GM12878 (cell line): ENCODE measurements at regions not wholly inside any gene's neighbourhood (a gene's known extent, or its start where the extent isn't known, plus 50 kb on each side); places are given as distances from the start of the nearest gene placed in this dataset.

Source experiments
- CREM ChIP-seq: IDR thresholded peaks from 2 replicates; pipeline ENCODE4 v1.6.1; 2014; ENCODE audit warnings: antibody characterized with exemption, low read depth
- CTCF ChIP-seq, 3 experiments: IDR thresholded peaks in 2 of 3; conservative IDR thresholded peaks in 1 of 3; 2 replicates each; pipeline ENCODE4 v1.5.1; 2011; ENCODE audit warnings: low read depth in 3 of 3, low read length in 3 of 3, mild to moderate bottlenecking in 3 of 3, control low read depth in 2 of 3, moderate library complexity in 2 of 3, inconsistent platforms in 1 of 3, mixed read lengths in 1 of 3; ENCODE audit not compliant: control insufficient read depth in 2 of 3, insufficient read depth in 1 of 3; ENCODE audit errors: extremely low read depth in 1 of 3
- FOXK2 ChIP-seq: fragments of 450-650 bp; IDR thresholded peaks from 2 replicates; pipeline ENCODE4 v1.6.1; 2017; ENCODE audit warnings: mild to moderate bottlenecking, moderate library complexity
- MTA3 ChIP-seq: IDR thresholded peaks from 2 replicates; pipeline ENCODE4 v1.6.1; 2012; ENCODE audit warnings: low read length, inconsistent platforms, borderline replicate concordance
- POLR2A ChIP-seq: IDR thresholded peaks from 2 replicates; pipeline ENCODE4 v1.6.1; 2011; ENCODE audit warnings: low read depth, mild to moderate bottlenecking, low read length
- POLR2AphosphoS5 ChIP-seq: IDR thresholded peaks from 2 replicates; pipeline ENCODE4 v1.6.1; 2011; ENCODE audit warnings: mild to moderate bottlenecking, low read length, inconsistent platforms
- SREBF1 ChIP-seq: IDR thresholded peaks from 2 replicates; pipeline ENCODE4 v1.6.1; 2012; ENCODE audit warnings: mild to moderate bottlenecking, low read length
- SREBF2 ChIP-seq: IDR thresholded peaks from 2 replicates; pipeline ENCODE4 v1.6.1; 2012; ENCODE audit warnings: mild to moderate bottlenecking, low read length
- TAF1 ChIP-seq: IDR thresholded peaks from 2 replicates; pipeline ENCODE4 v1.6.1; 2011; ENCODE audit warnings: mild to moderate bottlenecking, low read depth, low read length, borderline replicate concordance
- TF ChIP-seq, protein P1 (sequence below): IDR thresholded peaks from 2 replicates; pipeline ENCODE4 v1.6.1; 2012; ENCODE audit warnings: low read depth, low read length, improper control_type of control experiment
- TF ChIP-seq, protein P2 (sequence below): IDR thresholded peaks from 2 replicates; pipeline ENCODE4 v1.6.1; 2011; ENCODE audit warnings: borderline replicate concordance, low read depth, mild to moderate bottlenecking, moderate library complexity, mixed read lengths, low read length; ENCODE audit not compliant: insufficient read depth; ENCODE audit errors: extremely low read length
- TF ChIP-seq, protein P3 (sequence below): fragments of 450-650 bp; IDR thresholded peaks from 2 replicates; pipeline ENCODE4 v1.6.1; 2016; ENCODE audit warnings: mild to moderate bottlenecking, moderate library complexity, borderline replicate concordance

DNA sequence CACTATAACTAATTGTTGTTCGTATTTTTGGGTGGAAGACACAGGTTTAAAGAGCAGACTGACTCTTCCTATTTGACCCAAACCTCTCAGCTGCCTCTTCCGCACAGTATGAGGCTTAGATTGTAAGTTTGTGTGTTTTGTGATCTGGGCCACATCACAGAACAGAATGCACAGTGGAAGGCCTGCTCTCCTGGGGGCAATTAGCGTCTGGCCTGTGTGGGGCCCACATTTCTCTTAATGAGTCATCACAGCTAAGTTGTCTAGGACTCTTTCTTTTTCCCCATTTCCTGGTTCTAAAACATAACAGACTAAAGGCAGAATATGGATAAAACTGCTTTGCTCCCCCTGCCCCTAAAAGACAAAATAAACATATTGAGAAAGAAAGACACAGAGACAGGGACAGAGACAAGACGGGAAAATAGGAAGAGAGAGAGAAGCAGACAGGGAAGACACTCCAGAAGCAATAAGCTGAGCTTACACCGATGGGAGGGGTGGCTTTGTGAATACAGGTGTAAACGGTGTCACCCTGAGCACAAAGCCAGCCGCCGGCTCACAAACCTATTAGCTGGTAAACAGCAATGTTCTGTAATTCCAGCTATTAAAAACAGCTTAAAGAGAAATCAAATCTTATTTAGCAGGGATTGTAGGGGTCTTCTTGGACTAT lies 127.4 kb upstream of the OPCML start:
- TF ChIP-seq TAF1 (no peak), POLR2A (no peak), CREM (no peak), SREBF2 (no peak), POLR2AphosphoS5 (no peak), CTCF (IDR thresholded peaks at IDR 0.05 in 2 of 3, conservative IDR thresholded peaks at IDR 0.05 in 1 of 3; ENCODE audit: control insufficient read depth in 2 of 3, extremely low read depth in 1 of 3, insufficient read depth in 1 of 3, low read depth in 3 of 3, low read length in 3 of 3) (no peak), SREBF1 (no peak), FOXK2 (no peak), MTA3 (no peak)
- TF ChIP-seq, protein P1, sequence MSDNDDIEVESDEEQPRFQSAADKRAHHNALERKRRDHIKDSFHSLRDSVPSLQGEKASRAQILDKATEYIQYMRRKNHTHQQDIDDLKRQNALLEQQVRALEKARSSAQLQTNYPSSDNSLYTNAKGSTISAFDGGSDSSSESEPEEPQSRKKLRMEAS = no peak
- TF ChIP-seq, protein P2, sequence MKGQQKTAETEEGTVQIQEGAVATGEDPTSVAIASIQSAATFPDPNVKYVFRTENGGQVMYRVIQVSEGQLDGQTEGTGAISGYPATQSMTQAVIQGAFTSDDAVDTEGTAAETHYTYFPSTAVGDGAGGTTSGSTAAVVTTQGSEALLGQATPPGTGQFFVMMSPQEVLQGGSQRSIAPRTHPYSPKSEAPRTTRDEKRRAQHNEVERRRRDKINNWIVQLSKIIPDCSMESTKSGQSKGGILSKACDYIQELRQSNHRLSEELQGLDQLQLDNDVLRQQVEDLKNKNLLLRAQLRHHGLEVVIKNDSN = no peak
- TF ChIP-seq, protein P3, sequence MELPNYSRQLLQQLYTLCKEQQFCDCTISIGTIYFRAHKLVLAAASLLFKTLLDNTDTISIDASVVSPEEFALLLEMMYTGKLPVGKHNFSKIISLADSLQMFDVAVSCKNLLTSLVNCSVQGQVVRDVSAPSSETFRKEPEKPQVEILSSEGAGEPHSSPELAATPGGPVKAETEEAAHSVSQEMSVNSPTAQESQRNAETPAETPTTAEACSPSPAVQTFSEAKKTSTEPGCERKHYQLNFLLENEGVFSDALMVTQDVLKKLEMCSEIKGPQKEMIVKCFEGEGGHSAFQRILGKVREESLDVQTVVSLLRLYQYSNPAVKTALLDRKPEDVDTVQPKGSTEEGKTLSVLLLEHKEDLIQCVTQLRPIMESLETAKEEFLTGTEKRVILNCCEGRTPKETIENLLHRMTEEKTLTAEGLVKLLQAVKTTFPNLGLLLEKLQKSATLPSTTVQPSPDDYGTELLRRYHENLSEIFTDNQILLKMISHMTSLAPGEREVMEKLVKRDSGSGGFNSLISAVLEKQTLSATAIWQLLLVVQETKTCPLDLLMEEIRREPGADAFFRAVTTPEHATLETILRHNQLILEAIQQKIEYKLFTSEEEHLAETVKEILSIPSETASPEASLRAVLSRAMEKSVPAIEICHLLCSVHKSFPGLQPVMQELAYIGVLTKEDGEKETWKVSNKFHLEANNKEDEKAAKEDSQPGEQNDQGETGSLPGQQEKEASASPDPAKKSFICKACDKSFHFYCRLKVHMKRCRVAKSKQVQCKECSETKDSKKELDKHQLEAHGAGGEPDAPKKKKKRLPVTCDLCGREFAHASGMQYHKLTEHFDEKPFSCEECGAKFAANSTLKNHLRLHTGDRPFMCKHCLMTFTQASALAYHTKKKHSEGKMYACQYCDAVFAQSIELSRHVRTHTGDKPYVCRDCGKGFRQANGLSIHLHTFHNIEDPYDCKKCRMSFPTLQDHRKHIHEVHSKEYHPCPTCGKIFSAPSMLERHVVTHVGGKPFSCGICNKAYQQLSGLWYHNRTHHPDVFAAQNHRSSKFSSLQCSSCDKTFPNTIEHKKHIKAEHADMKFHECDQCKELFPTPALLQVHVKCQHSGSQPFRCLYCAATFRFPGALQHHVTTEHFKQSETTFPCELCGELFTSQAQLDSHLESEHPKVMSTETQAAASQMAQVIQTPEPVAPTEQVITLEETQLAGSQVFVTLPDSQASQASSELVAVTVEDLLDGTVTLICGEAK = no peak
